HFFc6 (cell line): ENCODE measurements at regions not wholly inside any gene's neighbourhood (a gene's known extent, or its start where the extent isn't known, plus 50 kb on each side); places are given as distances from the start of the nearest gene placed in this dataset.

Experiments
- DNase-seq: peaks from one replicate; pipeline ENCODE4 v3.0.0-alpha.2; 2018
- H3K27ac Mint-ChIP-seq: 2 replicates; pipeline ENCODE4 v1.8.0; 2020; ENCODE audit warnings: mild to moderate bottlenecking, mixed read lengths
- H3K27me3 Mint-ChIP-seq: 2 replicates; pipeline ENCODE4 v1.8.0; 2021; ENCODE audit warnings: mild to moderate bottlenecking, moderate library complexity, mixed read lengths; ENCODE audit not compliant: insufficient read depth
- H3K36me3 Mint-ChIP-seq: 2 replicates; pipeline ENCODE4 v1.8.0; 2021; ENCODE audit warnings: low read depth, mixed read lengths
- H3K4me1 Mint-ChIP-seq: 2 replicates; pipeline ENCODE4 v1.8.0; 2020; ENCODE audit warnings: low read depth, mixed read lengths
- H3K4me3 Mint-ChIP-seq: 2 replicates; pipeline ENCODE4 v1.8.0; 2020; ENCODE audit warnings: mild to moderate bottlenecking, moderate library complexity, mixed read lengths
- H3K9me3 Mint-ChIP-seq: 2 replicates; pipeline ENCODE4 v1.8.0; 2020; ENCODE audit warnings: mild to moderate bottlenecking, mixed read lengths
- TF ChIP-seq, protein P1 (sequence below): fragments of 200-600 bp; sonication (generic); IDR thresholded peaks from 2 replicates; pipeline ENCODE4 v1.5.0; 2021; ENCODE audit warnings: antibody characterized with exemption, mild to moderate bottlenecking

DNA sequence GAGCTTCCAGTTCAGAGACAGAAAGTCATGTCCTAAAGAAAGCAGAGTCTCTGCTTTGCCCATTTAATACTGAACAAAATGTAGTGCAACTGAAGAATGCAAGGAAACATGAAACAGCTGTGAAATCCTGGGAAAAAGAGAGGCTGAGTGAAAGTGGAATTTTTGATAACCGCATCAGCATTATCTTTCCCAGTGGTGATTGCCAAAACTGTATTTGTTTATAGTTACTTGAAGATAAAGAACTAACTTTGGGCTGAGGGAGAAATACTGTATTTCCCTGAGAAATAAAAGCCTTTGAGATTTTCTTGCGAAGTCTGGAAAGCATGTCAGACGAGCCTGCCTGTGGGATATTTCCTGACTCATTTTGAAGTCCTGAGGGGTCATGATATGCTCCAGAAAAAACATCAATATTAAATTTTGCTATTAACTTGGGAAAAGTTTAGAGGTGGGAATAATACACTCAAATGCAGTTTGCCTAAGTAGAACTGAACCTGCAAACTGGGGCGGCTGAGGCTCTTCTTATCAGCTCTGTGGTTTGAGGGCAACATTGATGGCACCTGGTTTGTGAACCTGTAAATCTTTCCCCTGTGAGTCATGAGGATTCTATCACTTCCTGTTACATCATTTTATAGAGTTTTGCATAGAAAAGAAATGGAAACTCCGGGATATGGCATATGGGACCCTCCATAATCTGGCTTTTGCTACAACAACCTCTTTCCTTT is 855.3 kb downstream of the MCTP2 start:
- peaks cover 14% of the 10 kb centered on the region; the same call in 1 of the 2 replicates for H3K4me1 Mint-ChIP-seq
- H3K9me3 Mint-ChIP-seq: no peaks in the 10 kb centered on the region
- DNase-seq: peak; percentile 24
- no peaks in the 10 kb centered on the region for H3K36me3 Mint-ChIP-seq
- no peak overlapping the region for H3K4me3 Mint-ChIP-seq
- TF ChIP-seq, protein P1, sequence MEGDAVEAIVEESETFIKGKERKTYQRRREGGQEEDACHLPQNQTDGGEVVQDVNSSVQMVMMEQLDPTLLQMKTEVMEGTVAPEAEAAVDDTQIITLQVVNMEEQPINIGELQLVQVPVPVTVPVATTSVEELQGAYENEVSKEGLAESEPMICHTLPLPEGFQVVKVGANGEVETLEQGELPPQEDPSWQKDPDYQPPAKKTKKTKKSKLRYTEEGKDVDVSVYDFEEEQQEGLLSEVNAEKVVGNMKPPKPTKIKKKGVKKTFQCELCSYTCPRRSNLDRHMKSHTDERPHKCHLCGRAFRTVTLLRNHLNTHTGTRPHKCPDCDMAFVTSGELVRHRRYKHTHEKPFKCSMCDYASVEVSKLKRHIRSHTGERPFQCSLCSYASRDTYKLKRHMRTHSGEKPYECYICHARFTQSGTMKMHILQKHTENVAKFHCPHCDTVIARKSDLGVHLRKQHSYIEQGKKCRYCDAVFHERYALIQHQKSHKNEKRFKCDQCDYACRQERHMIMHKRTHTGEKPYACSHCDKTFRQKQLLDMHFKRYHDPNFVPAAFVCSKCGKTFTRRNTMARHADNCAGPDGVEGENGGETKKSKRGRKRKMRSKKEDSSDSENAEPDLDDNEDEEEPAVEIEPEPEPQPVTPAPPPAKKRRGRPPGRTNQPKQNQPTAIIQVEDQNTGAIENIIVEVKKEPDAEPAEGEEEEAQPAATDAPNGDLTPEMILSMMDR: no peak
- no peak overlapping the region; the same call in 1 of the 2 replicates for H3K27ac Mint-ChIP-seq
- H3K27me3 Mint-ChIP-seq: no peaks in the 10 kb centered on the region

DNA sequence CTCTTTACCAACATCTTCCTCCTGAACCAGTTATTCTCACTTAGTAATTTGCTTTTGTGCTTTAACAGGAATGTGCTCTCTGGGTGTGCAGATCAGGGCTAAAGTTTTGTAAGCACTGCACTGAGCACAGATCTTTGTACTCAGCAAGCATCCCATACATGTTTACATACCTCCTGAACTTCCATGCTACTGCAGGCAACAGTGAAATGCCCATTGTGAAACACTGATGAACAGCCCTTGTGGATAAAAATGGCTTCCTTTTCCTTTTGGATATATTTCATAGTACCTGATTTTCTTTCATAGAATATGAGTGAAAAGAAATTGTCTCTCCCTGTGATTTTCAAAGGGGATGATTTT is 855.9 kb downstream of the MCTP2 start:
- TF ChIP-seq, protein P1: no peak
- DNase-seq: no peak
- Mint-ChIP-seq H3K4me1 (peaks cover 14% of the 10 kb centered on the region; the same call in 1 of the 2 replicates), H3K27me3 (no peaks in the 10 kb centered on the region), H3K9me3 (no peaks in the 10 kb centered on the region), H3K27ac (no peak overlapping the region; the same call in 1 of the 2 replicates), H3K36me3 (no peaks in the 10 kb centered on the region), H3K4me3 (no peak overlapping the region)

- TF ChIP-seq, protein P1: no peak
Measured at GRCh38 chr15:95091444-95091843, 860.1 kb downstream of the MCTP2 start.

GRCh38 chr15:95095250-95095649 is 863.9 kb downstream of the MCTP2 start:
- H3K4me1 Mint-ChIP-seq: no peaks in the 10 kb centered on the region
- TF ChIP-seq, protein P1: no peak
- H3K27me3 Mint-ChIP-seq: no peaks in the 10 kb centered on the region
- H3K4me3 Mint-ChIP-seq: no peak overlapping the region
- DNase-seq: no peak
- H3K9me3 Mint-ChIP-seq: no peaks in the 10 kb centered on the region
- no peaks in the 10 kb centered on the region for H3K36me3 Mint-ChIP-seq
- H3K27ac Mint-ChIP-seq: no peak overlapping the region

More at GRCh38 chr15:95091444-95091843, 860.1 kb downstream of the MCTP2 start:
- Mint-ChIP-seq H3K36me3 (no peaks in the 10 kb centered on the region), H3K4me3 (no peak overlapping the region), H3K27me3 (no peaks in the 10 kb centered on the region), H3K4me1 (peaks cover 10% of the 10 kb centered on the region; the same call in 1 of the 2 replicates), H3K27ac (no peak overlapping the region), H3K9me3 (no peaks in the 10 kb centered on the region)
- no peak for DNase-seq

- Mint-ChIP-seq H3K9me3 (no peaks in the 10 kb centered on the region), H3K4me3 (no peak overlapping the region), H3K27ac (no peak overlapping the region), H3K27me3 (no peaks in the 10 kb centered on the region), H3K36me3 (no peaks in the 10 kb centered on the region), H3K4me1 (no peaks in the 10 kb centered on the region)
- DNase-seq: no peak
- TF ChIP-seq, protein P1: no peak
Measured at GRCh38 chr15:95096651-95097050, 865.3 kb downstream of the MCTP2 start.
